HuH-7.5 (cell line): ENCODE measurements at regions not wholly inside any gene's neighbourhood (a gene's known extent, or its start where the extent isn't known, plus 50 kb on each side); places are given as distances from the start of the nearest gene placed in this dataset.
"Not testable (repeated sequence)": the region's sequence is repeated elsewhere in the genome, so short reads cannot be mapped to it uniquely, and the experiment has no call there.

Source experiments
- DNase-seq: peaks from one replicate; pipeline ENCODE4 v3.0.0; 2011; ENCODE audit warnings: low spot score

- DNase-seq: peak; percentile 14
Observed at GRCh38 chr9:85332487-85332886, 409.3 kb downstream of the AGTPBP1 start.

- DNase-seq: no peak
Observed at GRCh38 chr9:85331626-85332025, 410.1 kb downstream of the AGTPBP1 start.

- no peak for DNase-seq
Observed at GRCh38 chr9:85322592-85322991, 419.2 kb downstream of the AGTPBP1 start.

- DNase-seq: no peak
Observed at GRCh38 chr9:85321561-85321960, 420.2 kb downstream of the AGTPBP1 start.

GRCh38 chr9:85319936-85320656 lies 421.7 kb downstream of the AGTPBP1 start:
- no peak for DNase-seq

- DNase-seq: not testable (repeated sequence)
Observed at GRCh38 chr9:85315535-85315934, 426.2 kb downstream of the AGTPBP1 start.

GRCh38 chr9:85310573-85310972 lies 431.2 kb downstream of the AGTPBP1 start:
- DNase-seq: no peak

GRCh38 chr9:85303757-85304134 lies 438.0 kb downstream of the AGTPBP1 start:
- no peak for DNase-seq

GRCh38 chr9:85302938-85303756 lies 438.6 kb downstream of the AGTPBP1 start:
- DNase-seq: no peak

- no peak for DNase-seq
Observed at GRCh38 chr9:85298499-85298898, 443.3 kb downstream of the AGTPBP1 start.

GRCh38 chr9:85295244-85295643 lies 446.5 kb downstream of the AGTPBP1 start:
- DNase-seq: not testable (repeated sequence)

- no peak for DNase-seq
Observed at GRCh38 chr9:85292261-85292660, 449.5 kb downstream of the AGTPBP1 start.

GRCh38 chr9:85291266-85291665 lies 450.5 kb downstream of the AGTPBP1 start:
- no peak for DNase-seq

- DNase-seq: no peak
Observed at GRCh38 chr9:85290019-85290418, 451.7 kb downstream of the AGTPBP1 start.

- DNase-seq: no peak
Observed at GRCh38 chr9:85289142-85289541, 452.6 kb downstream of the AGTPBP1 start.

GRCh38 chr9:85283421-85283820 lies 458.3 kb downstream of the AGTPBP1 start:
- DNase-seq: no peak

GRCh38 chr9:85278769-85279168 lies 463.0 kb downstream of the AGTPBP1 start:
- no peak for DNase-seq

- no peak for DNase-seq
Observed at GRCh38 chr9:85276741-85277140, 465.0 kb downstream of the AGTPBP1 start.

GRCh38 chr9:85269811-85270210 lies 471.9 kb downstream of the AGTPBP1 start:
- no peak for DNase-seq

- no peak for DNase-seq
Observed at GRCh38 chr9:85268131-85268530, 473.6 kb downstream of the AGTPBP1 start.

GRCh38 chr9:85264695-85265094 lies 477.1 kb downstream of the AGTPBP1 start:
- no peak for DNase-seq

GRCh38 chr9:85263288-85263687 lies 478.5 kb downstream of the AGTPBP1 start:
- no peak for DNase-seq

GRCh38 chr9:85262333-85262732 lies 479.4 kb downstream of the AGTPBP1 start:
- no peak for DNase-seq
